Right ventricle myocardium inferior (tissue), 1 donor: ENCODE measurements at regions not wholly inside any gene's neighbourhood (a gene's known extent, or its start where the extent isn't known, plus 50 kb on each side); places are given as distances from the start of the nearest gene placed in this dataset.

Source experiments
- ATAC-seq: fragments of 200-7000 bp; cut with Tn5 transposase; one replicate; pipeline ENCODE4 v1.9.1; 2020; ENCODE audit warnings: mild to moderate bottlenecking, moderate library complexity
- DNase-seq: peaks from one replicate; pipeline ENCODE4 v3.0.0; 2021; ENCODE audit errors: missing footprints
- intact Hi-C: fragments of 100-400 bp; cut with DNase I; formaldehyde crosslinking; loops from one replicate; pipeline ENCODE4 v1.11.0; 2022
- donor health status: DM: no; HTN: yes; CAD: no; lungs with severe emphysema.

DNA sequence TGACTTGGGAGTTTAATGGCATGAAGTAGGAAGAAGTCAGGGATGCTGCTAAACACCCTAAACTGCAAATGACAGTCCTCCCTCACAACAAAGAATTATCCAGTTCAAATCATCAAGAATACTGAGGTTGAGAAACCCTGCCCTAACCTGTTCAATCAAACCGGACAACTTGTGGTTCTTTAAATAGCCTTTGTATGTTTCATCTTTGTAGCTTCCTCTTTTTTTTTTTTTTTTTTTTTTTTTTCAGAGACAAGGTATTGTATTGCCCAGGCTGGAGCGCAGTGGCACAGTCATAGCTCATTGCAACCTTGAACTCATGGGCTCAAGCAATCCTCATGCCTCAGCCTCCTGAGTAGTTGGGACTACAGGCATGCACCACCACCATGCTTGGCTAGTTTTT lies 52.5 kb upstream of the TTC29 start:
- intact Hi-C loops, result no loop called here
- ATAC-seq (no peak), DNase-seq (no peak)

DNA sequence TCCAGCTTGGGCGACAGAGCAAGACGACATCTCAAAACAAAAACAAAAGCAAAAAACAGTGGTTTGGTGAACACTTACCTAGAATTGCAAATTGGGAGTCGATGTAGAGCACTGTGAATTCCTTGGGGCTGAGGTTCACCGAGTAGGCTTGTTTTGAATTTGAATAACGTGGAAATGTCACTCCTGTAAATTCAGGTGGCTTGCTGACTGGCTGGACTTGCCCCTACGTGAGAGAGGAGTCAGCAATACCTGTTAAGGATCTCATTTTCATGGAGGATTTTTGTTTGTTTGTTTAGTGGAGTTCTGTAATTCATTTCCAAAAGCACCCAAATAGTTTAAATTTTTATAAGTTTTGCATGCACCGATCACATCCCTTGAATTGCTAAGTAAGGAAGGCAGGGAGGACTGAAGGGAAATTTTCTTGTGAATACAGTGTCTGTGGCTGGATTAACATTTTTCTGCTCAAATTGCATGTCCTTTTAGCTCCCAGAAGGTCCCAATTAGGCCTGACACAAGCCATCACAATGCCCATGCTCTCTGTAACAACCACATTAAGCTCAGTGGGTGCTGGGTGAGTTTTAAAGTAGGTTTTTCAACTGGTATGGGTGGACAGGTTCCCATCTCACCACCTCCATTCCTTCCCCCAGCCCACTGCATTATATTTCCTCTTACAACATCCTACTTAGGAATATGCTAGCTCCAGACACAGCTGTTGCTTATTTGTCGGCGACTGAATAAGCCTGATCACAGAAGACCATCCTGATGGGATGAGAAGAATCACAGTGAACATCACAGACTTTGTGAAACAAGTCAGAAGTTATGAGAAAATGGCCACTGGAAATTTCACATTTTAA lies 58.5 kb upstream of the TTC29 start:
- ATAC-seq, result no peak
- intact Hi-C loops, result no loop called here
- DNase-seq, result no peak

DNA sequence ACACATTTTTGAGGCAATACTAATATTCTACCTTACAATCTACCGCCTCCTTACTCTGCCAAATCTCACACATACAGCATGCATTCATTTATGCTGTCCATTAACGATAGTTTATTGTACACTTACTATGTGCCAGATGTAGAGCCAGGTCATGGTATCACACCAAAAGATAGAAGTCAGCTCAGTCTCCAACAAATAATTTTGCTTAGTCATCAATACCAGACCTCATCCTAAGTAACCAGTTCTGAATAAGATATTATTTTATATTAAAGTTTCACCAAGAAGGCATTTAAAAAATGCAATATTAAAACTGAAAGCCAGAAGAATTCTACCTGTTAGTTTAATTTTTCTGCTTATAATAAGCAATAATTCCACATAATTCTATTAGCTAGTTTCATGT lies 60.6 kb upstream of the TTC29 start:
- DNase-seq, result no peak
- intact Hi-C loops, result no loop called here
- ATAC-seq, result no peak

DNA sequence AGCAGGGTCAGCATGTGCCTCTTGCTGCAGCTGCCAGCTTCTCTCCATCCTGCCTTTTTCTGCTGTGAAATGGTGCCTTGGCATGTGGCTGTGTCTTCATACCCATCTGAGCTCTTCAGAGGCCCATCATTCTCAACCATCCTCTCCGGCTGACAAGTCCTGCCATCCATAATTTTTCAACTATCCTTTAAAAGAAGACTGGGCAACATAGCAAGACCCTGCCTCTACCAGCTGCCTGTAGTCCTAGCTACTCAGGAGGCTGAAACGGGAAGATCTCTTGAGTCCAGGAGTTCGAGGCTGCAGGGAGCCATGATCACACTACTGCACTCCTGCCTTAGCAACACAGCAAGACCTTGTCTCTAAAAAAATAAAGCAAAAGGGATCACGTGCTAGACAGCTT lies 64.2 kb upstream of the TTC29 start:
- DNase-seq, result no peak
- no peak for ATAC-seq
- intact Hi-C loops, result no loop called here

DNA sequence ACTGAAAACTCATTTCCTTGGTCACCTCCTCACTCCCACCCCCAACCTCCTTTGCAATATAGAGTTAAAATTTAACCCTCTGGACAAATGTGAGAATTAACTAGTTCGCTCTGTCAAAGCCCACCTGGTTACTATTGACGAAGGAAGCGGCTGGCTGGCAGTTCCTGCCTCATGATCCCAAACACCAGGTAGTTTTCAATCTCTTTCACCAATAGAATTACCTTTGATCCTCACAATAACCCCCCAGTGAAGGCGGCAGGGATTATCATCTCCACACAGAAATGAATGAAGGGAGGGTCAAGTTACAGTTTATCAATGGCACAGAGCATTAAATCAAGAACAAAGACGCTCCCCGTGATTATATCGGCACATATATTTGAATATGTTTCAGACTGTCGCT lies 65.7 kb upstream of the TTC29 start:
- intact Hi-C loops, result no loop called here
- DNase-seq (no peak), ATAC-seq (no peak)

DNA sequence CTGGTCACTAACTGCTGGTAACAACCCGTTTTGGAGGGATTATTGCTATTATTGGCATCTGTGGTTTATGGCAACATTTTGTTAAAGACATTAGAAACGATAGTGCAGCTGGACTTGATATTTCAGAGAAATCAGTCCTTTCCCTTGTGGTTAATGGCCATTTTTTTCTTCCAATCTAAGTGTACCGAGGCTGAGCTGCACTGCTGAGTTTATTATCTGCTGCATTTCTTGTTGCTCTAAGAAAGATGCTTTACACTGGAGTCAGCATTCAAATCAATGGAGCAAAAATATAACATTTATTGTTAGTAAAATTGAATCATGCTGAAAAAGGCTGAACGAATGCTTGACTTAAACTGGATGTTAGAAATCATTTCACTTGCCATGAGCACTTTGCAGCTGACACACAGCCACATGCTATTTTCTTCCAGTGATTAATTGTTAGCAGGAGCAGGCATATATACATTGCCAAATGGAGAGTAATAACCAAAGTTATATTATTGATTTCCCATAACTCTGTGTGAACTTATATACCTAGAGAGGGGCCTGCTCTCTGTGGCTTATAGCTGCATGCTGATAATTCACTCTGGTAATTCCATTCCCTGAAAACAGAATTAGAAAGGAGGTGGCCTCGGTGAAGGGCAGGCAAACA lies 66.5 kb upstream of the TTC29 start:
- DNase-seq (no peak), ATAC-seq (no peak)
- intact Hi-C loops, result no loop called here

DNA sequence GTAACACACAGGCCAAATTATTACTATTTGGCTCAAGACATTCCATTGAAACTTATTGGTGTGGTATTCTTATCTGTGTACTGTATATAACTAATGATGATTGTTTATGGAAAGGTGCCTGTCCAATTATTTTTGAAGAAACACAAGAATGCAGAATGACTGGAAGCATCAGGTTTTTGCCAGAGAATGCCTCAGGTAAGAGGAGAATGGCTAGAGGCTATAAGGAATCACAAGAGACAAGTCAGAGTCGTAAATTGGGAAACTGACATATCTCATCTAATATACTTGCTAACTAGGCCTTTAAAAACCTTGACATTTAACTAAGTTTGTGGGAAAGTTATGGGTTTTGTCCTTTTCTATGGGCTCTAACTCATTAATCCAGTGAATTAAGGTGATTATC lies 69.3 kb upstream of the TTC29 start:
- intact Hi-C loops, result loop anchor here (5.0 kb wide), 1 partner anchor 572 kb away; no protein-coding TSS in a partner anchor
- DNase-seq (no peak), ATAC-seq (no peak)

DNA sequence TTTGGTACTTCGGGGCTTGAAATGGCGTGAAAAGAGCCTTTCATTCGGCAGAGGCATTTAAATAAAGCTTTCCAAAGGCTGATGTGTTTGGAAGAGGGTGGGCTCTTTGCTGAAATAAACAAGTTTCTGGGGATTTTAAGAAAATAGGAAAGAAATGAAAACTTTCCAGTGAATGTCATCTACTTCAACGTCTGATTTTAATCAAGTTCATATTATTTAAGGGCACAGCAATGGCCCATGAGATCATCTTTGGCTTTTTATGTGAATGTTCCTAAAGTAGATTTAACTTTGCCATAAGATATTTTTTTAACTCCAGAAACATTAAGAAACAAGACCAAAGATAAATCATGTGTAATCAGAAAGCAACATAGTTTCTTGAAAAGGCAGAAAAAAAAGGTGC lies 69.8 kb upstream of the TTC29 start:
- intact Hi-C loops, result loop anchor here (5.0 kb wide), 1 partner anchor 572 kb away; no protein-coding TSS in a partner anchor
- no peak for ATAC-seq

DNA sequence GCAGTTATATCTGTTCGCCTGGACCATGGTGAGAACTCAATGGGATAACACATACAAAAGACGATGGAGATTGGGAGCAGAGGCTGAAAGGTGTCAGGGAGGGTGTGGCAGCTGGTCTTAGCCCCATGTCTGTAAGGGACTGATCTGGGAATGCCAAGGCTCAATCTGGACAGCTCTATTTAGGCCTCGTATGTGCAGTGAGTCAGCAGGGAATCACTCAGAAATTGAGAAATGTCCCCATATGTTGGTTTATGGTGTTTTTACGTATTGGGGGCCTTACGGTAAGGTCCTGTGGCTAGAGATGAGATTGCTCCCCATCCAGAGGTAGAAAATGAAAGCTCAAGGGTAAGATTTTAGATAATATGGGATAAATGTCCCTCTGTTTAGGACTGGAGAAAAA lies 71.4 kb upstream of the TTC29 start:
- ATAC-seq, result no peak
- DNase-seq, result no peak
- intact Hi-C loops, result loop anchor here (5.0 kb wide), 1 partner anchor 570 kb away; no protein-coding TSS in a partner anchor

More for the DNA sequence above, 69.8 kb upstream of the TTC29 start:
- DNase-seq, result no peak

DNA sequence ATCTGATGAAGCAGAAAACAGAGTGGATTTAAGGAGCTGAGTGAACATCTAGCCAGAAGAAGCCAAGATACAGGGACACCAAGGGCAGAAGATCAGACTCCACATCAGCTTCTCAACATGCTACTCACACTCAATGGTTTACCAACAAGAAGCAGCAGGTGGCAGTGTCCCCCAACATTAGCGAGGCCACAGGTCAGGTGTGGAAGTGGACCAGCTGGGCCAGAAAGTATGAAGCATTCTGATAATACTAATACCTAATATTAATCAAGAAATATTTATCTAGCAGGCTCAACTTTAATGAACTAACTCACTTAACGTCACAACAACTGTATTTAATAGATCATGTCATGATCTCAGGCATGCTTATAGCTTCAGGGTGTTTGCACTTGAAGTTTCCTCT lies 73.4 kb upstream of the TTC29 start:
- peak; percentile 84 for ATAC-seq
- intact Hi-C loops, result loop anchor here (1.0 to 5.0 kb wide), 2 partner anchors 78 to 568 kb away; no protein-coding TSS in a partner anchor
- peak; percentile 66 for DNase-seq

DNA sequence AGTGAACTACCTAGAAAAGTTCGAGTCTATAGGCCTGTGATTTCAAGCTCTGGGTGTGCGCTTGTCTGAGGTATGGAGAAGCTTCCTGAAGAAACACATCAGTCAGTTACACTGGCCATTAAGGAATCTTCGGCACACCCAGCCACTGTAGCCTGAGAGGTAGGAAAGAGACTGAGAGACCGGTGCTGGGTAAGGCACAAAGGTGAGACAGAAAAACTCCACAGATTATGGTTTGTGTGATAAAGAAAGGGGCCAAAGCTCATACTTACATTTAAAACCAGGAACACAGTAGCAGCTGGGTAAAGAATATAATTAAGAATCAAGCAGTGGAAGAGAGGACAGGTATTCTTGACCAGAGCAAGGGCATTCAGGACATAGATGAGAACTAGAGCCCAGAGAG lies 74.8 kb upstream of the TTC29 start:
- ATAC-seq, result no peak
- DNase-seq, result no peak
- intact Hi-C loops, result no loop called here

DNA sequence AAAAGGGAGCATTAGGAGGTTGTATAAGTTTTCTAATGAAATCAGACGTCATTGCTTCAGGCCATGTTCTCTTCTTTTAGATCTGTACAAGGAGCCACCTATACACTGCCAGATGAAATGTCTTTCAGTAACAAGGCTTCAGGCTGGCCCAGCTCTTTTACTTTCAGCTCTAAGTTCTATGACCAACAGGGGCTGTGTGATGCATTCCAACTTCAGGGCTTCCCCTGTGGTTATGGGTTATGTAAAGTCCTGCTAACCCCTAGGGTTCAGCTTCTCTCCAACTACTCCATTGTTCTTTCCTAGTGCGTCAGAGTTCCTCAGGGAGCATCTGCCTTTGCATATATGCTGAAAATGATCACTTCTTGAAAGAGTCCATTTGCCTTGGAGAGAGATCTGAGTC lies 79.4 kb upstream of the TTC29 start:
- intact Hi-C loops, result no loop called here

DNA sequence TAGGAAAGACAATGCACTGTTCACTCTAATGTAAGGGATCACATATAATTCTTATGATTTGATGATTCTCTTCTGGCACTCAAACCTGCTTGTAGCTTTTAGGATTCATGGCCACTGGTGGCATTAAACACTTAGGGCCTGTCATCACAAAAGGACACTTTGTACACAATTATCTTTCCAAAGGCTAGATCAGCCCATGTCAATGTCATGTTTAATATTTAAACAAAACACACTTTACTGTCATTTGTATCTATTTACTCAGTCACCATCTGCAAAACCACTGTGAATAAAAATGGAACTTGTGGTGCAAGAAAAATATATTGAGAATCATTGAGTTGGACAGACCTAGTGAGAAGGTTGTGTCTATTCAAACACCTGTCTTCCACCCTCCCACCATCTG lies 83.6 kb upstream of the TTC29 start:
- DNase-seq (no peak), ATAC-seq (no peak)
- intact Hi-C loops, result no loop called here

More for the DNA sequence above, 79.4 kb upstream of the TTC29 start:
- no peak for ATAC-seq
- DNase-seq, result no peak

DNA sequence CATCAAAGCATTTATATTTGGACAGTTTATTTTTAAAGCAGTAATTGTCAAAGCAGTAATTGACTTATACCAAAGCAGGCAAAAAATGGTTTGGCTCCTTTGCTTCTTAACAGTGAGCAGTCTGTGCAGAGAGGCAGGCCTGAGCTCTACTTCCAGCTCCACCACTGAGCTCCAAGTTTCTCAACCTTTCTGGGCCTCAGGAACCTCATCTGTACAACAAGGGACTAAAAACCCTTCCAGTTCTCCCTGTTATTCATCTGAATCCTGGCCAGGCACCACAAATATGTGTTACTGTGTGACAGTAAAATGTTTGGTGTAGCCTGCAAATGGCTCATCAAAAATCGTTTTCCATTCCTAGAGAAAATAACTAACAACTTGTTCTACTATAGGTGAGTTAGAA lies 88.7 kb upstream of the TTC29 start:
- ATAC-seq (no peak), DNase-seq (no peak)
- intact Hi-C loops, result no loop called here

DNA sequence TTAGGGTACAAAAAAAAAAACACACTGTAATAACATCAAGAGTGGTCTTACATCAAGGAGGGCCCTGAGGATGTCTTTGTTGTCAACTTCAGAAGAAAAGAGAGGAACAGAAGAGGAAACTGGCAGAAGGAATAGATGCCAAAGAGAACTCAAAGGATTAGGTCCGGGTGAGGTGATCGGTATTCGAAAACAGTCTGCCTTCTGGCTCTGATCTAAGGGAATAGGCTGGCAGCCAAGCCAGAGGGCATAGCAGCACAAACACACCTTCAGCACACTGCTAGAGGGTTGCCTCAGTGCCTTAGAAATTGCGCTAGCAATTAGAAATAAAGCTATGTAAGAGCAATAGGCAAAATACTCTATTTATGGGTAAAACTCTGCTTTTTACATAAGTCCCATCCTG lies 91.4 kb upstream of the TTC29 start:
- ATAC-seq, result peak; percentile 63
- no peak for DNase-seq

DNA sequence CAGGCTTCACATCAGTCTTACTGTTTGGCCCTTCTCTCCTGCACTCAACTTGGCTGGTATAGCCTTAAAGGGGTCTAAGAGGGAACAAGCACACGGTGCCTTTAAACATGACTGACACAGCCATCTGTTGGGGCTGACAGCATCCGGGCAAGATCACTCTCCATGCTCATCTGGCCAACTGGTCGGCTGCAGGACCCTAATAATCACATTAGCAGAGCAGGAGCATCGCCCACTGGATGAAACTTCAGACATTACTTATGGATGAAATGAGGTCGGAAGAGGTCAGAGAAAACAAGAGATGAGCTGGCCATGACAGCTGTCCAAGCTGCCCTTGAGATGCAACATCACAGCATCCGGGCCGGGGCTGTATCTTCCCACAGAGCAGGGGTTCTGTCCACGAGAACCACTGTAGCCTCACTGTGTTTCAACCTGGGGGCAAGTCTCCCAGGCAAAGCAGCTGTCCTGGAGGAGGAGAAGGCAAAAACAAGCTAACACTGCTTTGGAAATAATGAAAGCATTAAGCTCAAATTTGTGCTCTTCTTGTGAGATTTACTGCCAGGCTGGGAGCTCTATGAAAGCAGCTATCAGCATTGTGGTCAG lies 94.4 kb upstream of the TTC29 start:
- ATAC-seq, result no peak
- intact Hi-C loops, result loop anchor here (5.0 kb wide), 1 partner anchor 37 kb away; no protein-coding TSS in a partner anchor
- no peak for DNase-seq

More for the DNA sequence above, 91.4 kb upstream of the TTC29 start:
- intact Hi-C loops, result loop anchor here (5.0 kb wide), 1 partner anchor 40 kb away; no protein-coding TSS in a partner anchor

DNA sequence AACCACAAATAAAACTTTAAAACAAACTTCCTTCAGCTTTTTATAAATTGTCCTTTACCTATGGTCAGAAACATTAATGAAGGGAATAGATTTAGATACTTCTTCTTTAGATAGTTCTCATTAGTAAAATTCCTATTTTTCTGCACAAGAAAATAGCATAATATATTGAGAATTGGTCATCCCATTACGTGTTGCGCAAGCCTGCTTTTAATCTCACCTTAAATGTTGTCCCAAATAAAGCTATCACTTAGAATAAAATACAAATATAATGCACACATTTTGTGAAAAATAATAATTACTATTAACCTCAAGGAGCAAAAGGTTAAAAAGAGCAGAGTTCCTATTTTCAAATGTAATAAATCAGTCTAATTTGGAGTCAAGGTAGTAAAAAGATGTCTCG lies 95.2 kb upstream of the TTC29 start:
- ATAC-seq (no peak), DNase-seq (no peak)
- intact Hi-C loops, result no loop called here

DNA sequence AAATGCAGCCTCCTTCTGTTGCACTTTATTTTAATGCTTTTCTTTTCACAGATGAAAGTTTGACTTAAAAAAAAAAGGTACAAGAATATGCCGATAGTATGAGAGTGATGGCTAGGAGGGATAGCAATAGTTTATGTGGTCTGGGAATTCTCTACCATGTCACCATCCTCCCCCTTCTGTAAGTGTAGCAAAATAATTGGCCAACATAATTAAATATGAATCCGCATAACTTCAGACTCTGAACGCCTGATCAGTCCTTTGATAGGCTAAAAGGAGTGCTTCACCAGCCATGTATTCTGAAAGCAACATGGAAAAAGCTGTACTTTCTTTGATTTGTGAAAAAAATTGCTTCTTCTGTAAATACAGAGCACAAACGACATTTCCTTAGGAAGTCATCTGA lies 95.7 kb upstream of the TTC29 start:
- ATAC-seq (no peak), DNase-seq (no peak)
- intact Hi-C loops, result no loop called here

DNA sequence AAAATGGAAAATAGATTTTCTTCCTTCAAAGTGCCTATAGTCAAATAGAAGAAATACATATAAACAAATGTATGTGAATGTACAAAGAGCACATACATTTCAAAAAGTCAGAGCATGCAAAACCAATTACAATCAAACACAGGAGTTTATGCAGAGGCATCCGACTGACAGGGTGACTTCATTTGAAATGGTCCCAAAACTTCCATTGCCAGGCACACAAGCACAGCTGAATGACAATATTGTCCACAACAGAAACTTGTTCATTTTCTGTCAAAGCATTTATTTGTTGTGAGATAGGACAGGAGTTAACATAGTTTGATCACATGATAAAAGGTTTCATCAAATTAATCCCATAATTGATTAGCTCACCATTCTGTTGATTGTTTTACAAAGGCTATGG lies 96.4 kb upstream of the TTC29 start:
- intact Hi-C loops, result no loop called here
- ATAC-seq (no peak), DNase-seq (no peak)

DNA sequence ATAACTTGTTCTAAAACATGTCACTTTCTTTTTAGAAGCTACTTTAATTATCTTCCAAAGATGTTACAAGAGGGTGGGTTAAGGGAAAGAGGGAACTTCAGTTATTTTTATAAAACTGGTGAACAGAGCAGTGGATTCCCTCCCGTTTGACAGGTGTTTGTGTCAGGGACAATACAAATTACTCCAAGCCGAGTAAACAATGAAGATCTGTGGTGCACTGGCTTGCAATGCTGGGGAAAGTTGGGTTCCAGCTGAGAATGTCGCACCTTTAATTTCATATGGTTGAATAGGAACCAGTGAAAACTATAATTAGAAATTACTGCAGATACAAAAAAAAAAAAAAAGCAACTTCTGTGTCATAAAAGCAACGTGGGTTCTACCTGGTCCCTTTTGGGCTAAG lies 98.6 kb upstream of the TTC29 start:
- no peak for ATAC-seq
- intact Hi-C loops, result no loop called here
- DNase-seq, result no peak
